ENCODE measurements at regions not wholly inside any gene's neighbourhood (a gene's known extent, or its start where the extent isn't known, plus 50 kb on each side); places are given as distances from the start of the nearest gene placed in this dataset.

DNA sequence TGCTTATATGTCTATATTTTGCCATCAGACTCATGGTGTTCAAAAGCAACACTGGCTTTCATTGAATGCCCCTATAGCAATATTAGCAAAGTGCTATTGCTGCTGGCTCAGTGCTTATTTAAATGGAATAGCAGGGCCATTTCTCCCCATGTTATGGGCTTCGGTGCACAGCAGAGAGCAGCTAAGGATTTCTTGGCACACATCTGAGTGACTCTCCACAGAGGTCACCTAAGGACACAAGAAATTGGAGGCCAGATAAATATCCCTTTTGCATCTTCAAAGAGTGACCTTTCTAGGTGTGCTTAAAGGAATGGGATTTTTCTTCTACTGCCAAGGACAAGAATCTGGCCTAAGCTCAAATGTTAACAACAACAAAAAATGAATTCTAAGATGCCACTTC, 751.8 kb downstream of the CDH11 start:
- no peak for ATAC-seq (ENCODE audit: insufficient number of reproducible peaks, low FRiP score, low read depth)
- Histone ChIP-seq H3K4me1 (ENCODE audit: control insufficient read depth in 1 of 2, low read depth in 2 of 2) (no peaks in the 10 kb centered on the region), H3K27me3 (replicated peaks; ENCODE audit: insufficient read depth) (no peaks in the 10 kb centered on the region), H3K9me3 (no peaks in the 10 kb centered on the region), H3K4me3 (no peak overlapping the region), H3K36me3 (no peaks in the 10 kb centered on the region), H3K27ac (no peak overlapping the region)
- DNase-seq (ENCODE audit: low spot score), result no peak
- no peak for TF ChIP-seq CTCF (IDR thresholded peaks at IDR 0.05)

DNA sequence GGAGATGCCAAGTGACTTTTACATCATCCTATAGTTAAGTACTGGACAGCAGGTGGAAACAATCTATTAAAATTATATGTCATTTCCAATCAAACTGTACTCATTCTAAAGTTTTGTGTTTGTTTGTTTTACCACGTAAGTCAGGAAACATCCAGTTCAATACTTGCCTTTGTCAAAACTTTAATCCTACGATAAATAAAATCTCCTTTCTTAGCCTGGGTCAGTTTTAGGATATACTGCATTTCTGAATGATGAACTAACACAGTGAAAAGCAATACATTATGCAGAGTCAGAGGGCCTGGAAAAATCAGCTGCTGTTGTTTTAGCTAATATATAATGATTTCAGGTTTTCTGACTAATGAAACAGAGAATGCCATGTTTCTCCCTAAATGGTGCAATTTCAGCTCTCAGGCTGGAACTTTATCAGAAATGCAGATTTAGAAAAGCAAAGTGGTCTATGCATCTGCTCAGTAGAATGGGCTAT, 756.4 kb downstream of the CDH11 start:
- Histone ChIP-seq H3K27ac (no peak overlapping the region), H3K27me3 (replicated peaks; ENCODE audit: insufficient read depth) (no peaks in the 10 kb centered on the region), H3K4me1 (ENCODE audit: control insufficient read depth in 1 of 2, low read depth in 2 of 2) (no peaks in the 10 kb centered on the region), H3K4me3 (no peak overlapping the region), H3K36me3 (no peaks in the 10 kb centered on the region), H3K9me3 (no peaks in the 10 kb centered on the region)
- no peak for TF ChIP-seq CTCF (IDR thresholded peaks at IDR 0.05)
- ATAC-seq (ENCODE audit: insufficient number of reproducible peaks, low FRiP score, low read depth), result no peak
- DNase-seq (ENCODE audit: low spot score), result no peak

GRCh38 chr16:64364894-64365293, 757.0 kb downstream of the CDH11 start:
- no peaks in the 10 kb centered on the region for H3K4me1 ChIP-seq (ENCODE audit: control insufficient read depth in 1 of 2, low read depth in 2 of 2)
- H3K9me3 ChIP-seq, result no peaks in the 10 kb centered on the region
- H3K4me3 ChIP-seq, result no peak overlapping the region
- DNase-seq (ENCODE audit: low spot score) (no peak), ATAC-seq (ENCODE audit: insufficient number of reproducible peaks, low FRiP score, low read depth) (no peak)
- H3K36me3 ChIP-seq, result no peaks in the 10 kb centered on the region
- no peaks in the 10 kb centered on the region for H3K27me3 ChIP-seq (replicated peaks; ENCODE audit: insufficient read depth)
- no peak for TF ChIP-seq CTCF (IDR thresholded peaks at IDR 0.05)
- no peak overlapping the region for H3K27ac ChIP-seq

- no peak for TF ChIP-seq CTCF (IDR thresholded peaks at IDR 0.05)
- H3K36me3 ChIP-seq, result no peaks in the 10 kb centered on the region
- no peaks in the 10 kb centered on the region for H3K9me3 ChIP-seq
- ATAC-seq (ENCODE audit: insufficient number of reproducible peaks, low FRiP score, low read depth) (no peak), DNase-seq (ENCODE audit: low spot score) (no peak)
- no peaks in the 10 kb centered on the region for H3K27me3 ChIP-seq (replicated peaks; ENCODE audit: insufficient read depth)
- H3K4me1 ChIP-seq (ENCODE audit: control insufficient read depth in 1 of 2, low read depth in 2 of 2), result no peaks in the 10 kb centered on the region
- H3K4me3 ChIP-seq, result no peak overlapping the region
- no peak overlapping the region for H3K27ac ChIP-seq
Measured at GRCh38 chr16:64364416-64364815, 757.4 kb downstream of the CDH11 start.

- Histone ChIP-seq H3K27ac (no peak overlapping the region), H3K36me3 (no peaks in the 10 kb centered on the region), H3K4me1 (ENCODE audit: control insufficient read depth in 1 of 2, low read depth in 2 of 2) (no peaks in the 10 kb centered on the region), H3K9me3 (no peaks in the 10 kb centered on the region), H3K4me3 (no peak overlapping the region), H3K27me3 (replicated peaks; ENCODE audit: insufficient read depth) (no peaks in the 10 kb centered on the region)
- DNase-seq (ENCODE audit: low spot score), result no peak
- no peak for ATAC-seq (ENCODE audit: insufficient number of reproducible peaks, low FRiP score, low read depth)
- no peak for TF ChIP-seq CTCF (IDR thresholded peaks at IDR 0.05)
Measured at GRCh38 chr16:64364016-64364415, 757.8 kb downstream of the CDH11 start.
